ENCODE measurements at regions not wholly inside any gene's neighbourhood (a gene's known extent, or its start where the extent isn't known, plus 50 kb on each side); places are given as distances from the start of the nearest gene placed in this dataset.

DNA sequence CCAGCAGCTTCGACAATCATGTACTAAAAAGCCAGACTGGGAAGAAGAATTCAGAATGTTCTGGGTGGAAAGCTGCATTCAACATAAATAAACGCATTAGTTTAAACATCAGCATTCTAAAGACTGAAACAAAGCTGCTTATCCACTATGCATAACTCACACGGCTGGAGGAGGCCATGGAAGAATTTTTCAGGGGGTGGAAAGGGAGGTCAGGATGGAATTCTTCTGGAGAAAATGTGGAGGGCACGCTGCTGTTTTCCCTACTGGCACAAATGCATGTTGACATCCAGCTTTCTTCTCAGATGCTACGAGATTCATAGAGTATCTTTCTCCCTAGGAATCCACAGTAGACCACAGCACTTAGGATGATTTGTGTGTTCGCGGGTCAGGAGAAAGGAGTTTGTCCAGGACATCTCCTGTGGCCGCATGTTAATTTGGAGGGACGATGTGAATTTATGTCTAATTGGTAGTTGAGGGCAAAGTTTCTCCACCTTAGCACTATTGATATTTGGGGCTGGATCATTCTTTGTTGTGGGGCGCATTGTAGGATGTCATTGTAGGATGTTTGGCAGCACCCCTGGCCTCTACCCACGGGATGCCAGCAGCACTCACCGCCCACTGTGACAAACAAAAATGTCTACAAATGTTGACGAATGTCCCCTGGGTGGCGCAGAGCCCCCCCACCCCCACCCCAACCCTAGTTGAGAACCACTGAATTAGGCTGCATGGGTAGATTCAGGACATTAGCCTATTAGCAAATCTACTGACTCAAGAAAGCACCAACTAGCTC lies 86.5 kb upstream of the KAZN start:
- DNase-seq: no peak

DNA sequence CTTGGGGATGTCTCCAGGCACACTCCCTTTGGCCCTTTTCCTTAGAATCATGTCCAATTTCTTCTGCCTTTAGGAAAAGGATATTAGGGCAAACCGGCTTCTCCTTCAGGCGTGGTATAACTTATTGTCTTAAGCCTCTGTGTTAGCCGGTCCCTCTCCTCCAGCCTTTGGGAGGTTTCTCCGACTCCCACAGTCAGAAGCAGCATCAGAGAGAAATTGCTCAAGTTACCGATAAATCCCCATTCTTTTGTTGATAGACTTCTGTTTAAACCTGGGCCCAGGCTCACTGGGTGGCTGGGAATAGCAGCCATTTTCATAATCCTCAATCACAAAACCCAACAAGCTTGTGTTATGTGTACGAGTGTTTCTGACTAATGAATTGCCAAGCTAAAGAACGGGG lies 85.4 kb upstream of the KAZN start:
- DNase-seq: no peak

DNA sequence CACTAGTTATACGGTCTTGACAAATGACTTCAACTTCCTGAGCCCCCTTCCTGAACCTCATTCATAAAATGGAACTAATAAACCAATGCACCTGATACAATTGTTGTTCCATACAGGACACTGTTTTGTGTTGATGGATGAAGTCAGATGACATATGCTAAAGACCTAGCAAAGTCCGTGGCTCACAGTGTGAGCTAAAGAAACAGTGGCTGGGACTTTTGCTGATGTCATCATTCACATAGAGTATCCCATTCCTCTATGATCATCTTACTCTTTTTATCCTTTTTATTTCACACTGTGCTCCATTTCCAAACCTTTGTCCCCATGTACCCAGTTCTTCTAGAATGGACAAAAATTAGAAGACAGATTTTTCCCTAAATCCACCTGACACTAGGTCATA lies 83.7 kb upstream of the KAZN start:
- no peak for DNase-seq

DNA sequence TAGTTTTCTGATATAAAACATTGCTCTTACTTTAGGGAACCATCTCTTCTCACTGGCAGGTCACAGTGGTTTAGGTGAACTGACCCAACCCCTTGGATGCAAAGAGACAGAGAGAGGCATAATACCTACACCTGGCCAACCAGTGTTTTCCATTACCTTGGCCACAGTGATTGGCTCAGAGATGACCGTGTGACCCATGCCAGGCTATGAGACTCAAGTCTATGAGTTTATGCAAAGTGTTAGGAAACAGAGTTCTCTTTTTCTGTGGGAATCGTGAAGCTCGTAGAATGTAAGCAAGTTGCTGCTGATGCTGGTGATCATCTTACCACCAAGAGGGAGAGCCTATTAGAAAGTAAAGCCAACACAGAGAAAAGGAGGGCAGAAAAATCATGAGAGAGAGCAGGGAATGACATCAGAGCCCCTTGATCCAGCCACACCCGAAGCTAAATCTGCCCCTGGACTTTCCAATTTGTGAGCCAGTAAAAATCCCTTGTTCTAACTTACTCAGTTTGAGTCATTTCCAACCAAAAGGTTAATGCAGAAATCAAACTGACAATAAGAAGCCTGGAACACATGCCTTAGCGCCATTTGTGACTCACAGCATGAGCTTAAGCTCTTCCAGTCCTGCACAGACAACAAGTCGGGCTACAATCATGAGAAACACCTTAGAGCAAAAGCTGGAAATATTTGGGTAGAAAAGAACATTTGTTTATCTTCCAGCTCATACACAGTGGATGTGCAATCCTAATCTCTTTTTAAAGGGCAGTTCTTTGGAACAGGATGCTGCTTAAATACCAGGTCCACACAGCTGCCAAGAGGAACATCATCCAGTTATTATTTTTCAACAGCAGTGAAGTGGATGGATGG lies 81.3 kb upstream of the KAZN start:
- no peak for DNase-seq

DNA sequence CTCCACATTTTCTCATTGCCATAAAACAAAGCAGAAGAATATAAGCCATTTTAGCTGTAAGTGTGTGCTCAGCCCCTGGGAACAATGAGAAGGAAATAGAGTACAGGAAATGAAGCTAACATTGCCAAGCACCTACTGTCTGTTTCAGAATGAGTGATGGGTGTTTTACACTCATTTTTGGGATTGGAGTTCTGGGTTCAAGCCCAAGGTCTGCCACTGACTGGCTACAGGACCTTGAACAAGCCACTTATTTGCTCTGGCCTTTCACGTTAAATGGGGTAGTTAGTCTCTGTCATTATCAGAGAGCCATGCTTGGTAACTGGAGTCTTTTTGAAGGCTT lies 80.7 kb upstream of the KAZN start:
- DNase-seq: no peak

DNA sequence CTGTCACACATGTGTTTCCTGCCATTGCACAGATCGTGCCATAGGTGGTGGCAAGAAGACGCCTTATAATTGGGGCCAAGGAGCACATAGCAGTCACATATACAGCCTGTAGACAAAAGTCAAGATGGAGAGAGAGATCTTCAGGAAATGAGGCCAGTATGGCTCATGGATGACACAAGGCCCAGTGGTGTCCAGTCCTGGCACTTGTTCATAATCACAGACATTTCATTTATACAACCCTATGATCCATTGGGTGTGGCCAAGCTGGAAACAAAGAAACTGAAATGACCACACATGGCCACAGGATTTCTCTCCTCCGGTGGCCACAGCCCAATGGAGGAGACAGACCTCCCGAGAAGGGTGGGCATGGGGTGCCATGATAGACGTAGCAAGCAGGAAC lies 78.5 kb upstream of the KAZN start:
- DNase-seq: no peak

DNA sequence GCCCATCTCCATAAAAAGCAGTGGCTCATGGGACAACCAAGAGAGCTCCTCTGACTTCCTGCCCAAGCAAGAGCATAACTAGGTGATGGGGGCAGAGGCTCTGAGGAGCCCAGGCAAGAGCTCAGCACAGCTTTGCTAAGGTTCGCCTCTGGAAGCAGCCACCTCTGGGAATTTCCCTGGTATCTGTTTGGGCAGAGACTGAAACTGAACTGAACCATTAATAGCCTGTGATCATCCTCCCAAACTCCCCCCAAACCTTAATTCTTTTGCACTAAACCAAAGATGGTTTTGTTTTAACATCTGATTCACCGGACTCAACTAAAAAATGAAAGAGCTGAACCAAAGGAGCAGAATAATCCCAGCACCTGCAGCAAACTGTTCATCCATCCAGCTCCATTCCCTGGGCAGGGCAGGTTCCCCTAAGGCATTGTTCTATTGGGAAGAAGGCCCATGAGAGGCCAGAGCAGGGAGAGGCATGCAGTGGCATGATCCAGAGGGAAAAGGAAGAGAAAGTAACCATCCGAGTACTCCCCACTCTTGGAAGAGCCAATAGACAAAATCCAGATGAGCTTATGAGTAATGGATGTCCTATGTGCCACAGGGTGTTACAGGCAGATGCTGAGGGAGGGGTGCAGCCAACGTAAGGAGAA lies 77.8 kb upstream of the KAZN start:
- no peak for DNase-seq

DNA sequence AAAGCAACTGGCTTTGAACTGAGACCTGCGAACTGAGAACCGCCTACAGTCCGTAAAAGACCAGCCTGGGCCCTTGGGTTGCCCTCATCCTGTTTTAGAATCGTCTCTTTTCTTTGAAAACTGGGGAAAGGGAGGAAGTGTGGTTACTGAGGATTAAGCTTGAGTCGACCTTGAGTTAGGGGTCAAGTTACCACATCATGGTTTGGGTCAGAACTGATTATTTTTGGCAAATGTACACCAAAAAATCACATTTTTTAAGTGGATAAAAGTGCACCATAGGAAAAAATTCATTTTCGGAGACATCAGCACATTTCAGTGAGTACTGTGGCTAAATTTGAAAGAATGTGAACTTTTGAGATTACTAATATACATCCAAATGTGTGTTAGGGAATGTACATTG lies 76.9 kb upstream of the KAZN start:
- DNase-seq: no peak

DNA sequence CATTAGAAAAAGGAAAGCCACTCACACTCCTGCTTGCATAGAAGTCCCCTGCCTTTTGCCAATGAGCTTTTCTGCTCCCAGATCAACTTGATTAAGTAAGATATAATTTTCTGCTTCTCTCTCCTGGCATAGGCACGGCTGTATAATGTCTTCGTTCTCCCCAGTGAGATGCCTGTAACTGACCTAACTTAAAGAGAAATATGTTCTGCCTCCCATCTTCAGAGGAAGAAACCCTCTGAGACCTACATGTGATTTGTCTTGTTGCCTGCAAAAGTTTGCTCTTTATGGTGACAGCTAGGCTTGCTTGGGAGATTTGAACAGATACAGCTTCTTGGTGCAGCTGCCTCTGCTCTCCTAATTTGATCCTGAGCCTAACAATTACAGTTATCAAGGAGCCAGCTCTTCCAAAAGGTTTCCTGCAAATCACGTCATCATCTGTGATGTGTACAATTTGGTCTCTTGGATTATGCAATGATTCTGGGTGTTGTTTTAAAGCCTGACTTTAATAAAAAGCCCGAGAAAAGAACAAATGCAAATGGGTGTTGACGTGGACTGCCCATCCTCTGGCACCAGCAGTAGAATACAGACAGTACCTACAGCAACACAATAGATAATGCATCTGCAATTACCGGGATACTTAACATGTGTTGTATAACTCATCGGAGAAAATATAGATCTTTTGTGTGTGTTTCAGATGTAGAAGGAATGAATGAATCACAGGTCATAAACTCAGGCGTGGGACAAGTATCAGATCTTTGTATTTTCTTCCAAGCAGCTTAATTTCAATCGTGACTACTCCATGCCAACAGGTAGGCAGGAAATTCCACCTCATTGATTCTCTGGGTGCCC lies 76.2 kb upstream of the KAZN start:
- no peak for DNase-seq

DNA sequence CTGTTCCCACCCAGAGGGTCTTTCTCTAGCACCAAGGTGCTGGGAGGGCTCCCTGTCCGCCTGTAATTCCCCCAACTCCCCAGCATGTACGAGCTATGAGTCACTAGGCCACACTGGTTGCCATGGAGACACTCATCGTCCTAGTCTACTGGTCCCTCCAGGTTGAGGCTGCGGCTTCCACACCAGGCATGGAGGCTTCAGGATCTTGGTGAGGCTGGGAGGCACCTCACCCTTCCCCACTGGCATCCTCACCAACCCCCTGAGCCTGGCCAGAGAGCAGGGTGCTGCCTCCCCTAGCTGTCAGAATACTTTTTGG lies 75.6 kb upstream of the KAZN start:
- no peak for DNase-seq

DNA sequence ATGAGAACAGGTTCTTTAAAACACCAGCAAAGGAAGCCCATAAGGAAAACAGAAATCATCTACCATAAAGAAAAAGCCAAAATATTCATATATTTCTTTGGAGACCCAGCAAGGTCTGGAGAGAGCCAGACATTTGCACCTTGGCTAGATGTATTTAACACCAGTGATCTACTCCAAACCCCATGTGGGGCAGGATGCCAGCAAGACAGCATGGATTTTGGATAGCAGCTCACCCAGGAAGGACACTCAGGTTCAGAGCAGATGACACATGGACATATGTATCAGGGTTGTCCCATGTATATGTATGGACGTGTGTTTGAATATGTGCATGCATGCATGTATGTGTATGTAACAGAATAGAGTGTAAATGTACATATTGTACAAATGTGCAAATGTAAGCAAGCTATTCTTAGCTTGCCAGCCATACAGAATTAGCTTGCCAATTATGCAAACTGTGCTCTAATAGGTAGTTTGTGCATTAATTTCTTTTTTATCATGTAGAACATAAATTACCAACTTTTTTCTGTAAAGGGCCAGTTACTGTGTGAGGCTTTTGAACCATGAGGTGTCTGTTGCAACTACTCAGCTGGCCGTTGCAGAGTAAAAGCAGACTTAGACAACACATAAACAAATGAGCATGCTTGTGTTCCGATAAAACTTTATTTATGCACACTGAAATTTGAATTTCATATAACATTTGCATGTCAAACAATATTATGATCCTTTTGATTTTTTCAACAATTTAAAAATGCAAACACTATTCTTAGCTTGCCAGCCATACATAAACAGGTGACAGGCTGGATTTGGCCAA lies 73.5 kb upstream of the KAZN start:
- no peak for DNase-seq

DNA sequence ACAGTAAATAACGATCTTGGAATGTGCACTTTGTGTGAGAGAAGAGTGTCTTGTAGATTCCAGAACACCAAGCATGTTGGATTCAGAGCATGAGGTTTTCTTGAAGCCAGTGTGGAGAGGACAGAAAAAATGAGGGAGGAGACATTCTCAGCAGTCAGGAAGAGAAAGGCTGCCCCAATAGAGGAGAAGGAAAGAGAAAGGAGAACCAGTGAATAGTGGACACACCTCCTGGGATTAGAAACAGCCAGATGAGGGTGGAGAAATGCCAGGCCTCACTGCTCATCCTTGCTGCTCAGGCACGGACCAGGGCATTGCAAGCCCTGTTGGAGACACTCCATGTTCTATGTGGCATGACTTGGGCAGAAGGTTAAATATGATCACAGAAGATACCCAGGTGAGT lies 69.0 kb upstream of the KAZN start:
- no peak for DNase-seq

DNA sequence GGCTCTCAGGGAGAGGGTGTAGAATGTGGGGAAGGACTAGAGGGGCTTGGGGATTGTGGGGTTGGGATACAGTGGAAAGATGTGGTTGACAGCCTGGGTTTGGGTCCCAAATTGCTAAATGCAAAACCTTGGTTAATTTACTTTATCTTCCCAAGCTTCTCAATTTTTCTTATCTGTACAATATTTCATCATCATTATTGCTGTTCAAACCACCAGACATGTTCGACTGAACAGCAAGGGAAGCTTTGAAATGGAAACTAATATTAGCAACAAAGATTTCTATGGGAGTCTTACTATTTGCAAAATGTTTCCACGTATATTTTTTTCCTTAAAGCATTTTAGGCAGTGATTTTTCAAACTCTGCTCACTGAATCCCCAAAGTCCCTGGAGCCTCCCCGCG lies 67.0 kb upstream of the KAZN start:
- DNase-seq: no peak

DNA sequence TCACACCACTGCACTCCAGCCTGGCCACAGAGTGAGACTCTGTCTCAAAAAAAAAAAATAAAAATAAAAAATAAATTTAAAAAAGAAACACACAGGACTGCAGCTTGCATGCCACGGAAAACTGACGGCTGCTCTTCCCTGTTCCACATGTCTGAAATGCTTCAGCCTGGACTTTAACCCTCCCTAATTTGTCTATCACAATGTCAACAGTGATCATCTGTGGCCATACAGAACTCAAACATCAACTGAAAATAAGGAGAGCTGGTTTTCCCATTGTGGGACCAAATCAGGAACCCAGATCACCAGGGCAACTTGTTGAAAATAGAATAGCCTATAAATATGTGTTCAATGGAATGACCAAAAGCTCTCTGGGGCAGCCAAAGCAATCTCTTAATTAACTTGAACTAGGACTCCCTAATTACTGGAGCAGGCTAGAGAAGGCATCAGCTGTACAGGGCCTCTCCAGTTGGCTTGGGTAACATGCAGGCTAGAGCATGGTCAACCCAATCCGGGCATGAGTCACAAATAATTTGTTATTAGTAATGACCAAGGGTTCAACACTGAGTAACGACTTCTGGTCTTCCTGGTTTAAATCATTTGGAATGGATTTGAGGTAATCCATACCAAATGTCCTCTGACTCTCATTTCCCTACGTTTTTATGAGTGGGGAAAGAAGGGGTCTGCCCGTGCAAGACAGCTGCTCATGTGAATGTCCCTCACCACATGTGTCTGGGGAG lies 62.7 kb upstream of the KAZN start:
- no peak for DNase-seq

DNA sequence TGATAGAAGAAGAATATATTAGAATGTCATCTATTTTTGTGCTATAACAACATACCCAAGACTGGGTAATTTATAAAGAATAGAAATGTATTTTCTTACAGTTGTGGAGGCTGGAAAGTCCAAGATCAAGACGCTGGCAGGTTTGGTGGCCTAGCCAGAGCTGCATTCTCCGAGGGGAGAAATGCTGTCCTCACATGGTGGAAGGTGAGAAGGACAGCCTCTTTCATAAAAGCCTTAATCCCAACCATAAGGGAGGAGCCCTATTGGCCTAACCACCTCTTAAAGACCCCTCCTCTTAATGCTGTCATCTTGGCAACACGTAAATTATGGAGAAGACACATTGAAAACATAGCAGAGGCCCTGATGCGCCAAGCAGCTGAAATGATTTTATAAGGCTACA lies 60.1 kb upstream of the KAZN start:
- DNase-seq: no peak

DNA sequence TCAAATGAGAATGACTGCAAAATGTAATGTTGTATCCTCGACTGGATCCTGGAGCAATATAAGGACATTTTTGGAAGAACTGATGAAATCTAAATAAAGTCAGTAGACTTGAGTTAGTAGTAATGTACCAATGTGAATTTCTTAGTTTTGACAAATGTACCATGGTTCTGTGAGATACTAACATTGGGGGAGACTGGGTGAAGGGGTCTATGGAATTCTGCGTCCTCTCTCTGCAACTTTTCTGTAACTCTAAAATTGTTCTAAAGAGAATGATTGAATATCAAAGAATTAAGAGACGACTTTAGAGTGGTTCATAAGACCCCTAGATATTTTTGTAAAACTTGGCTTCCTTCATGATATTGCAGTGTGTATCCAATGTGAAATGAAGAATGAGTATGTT lies 59.2 kb upstream of the KAZN start:
- no peak for DNase-seq

DNA sequence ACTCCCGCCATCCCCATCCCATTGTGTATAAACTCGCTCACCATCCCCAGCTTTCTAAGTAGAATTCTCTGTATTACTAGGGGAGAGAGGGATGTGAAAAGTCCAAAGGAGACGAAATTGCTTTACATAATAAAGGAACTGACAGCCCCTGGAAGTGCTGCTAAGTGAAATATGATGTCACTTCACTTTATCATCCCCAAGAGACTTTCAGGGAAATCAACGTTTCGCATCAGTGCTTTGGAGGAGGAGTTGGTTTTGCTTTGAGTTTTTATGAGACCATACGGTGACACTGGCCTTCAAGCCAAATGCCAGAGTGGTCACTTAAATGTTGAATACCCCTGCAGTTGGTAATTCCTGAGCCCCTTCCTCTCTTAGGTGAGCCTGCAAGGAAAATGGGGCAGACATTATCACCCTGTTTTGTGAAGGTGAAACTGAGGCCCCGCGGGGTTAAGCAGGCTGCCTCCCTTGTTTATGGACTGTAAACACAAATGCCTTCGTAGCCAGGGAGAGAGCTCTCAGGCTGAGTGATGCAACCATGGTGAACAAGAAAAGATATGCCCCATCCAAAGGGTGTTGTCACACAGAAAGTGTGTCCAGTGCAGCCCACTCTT lies 58.4 kb upstream of the KAZN start:
- no peak for DNase-seq

DNA sequence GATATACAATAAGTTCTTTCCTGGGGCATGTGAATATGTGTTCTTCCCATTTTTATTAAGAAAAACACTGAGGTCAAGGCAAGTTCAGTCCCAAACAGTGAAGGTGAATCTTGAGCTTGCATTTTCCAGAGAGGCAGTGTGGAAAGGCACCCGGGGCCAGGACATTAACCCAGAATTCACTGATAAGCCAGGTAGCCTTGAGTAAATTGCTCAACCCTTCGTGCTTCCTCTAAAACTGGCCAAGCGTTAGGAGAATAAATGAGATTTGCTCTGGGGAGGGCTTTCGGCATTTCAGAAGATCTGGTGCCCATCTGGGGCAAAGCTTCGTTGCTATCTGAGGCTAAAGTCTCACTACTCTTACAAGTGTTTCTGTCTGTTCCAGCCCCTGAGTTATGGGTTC lies 57.1 kb upstream of the KAZN start:
- DNase-seq: no peak

DNA sequence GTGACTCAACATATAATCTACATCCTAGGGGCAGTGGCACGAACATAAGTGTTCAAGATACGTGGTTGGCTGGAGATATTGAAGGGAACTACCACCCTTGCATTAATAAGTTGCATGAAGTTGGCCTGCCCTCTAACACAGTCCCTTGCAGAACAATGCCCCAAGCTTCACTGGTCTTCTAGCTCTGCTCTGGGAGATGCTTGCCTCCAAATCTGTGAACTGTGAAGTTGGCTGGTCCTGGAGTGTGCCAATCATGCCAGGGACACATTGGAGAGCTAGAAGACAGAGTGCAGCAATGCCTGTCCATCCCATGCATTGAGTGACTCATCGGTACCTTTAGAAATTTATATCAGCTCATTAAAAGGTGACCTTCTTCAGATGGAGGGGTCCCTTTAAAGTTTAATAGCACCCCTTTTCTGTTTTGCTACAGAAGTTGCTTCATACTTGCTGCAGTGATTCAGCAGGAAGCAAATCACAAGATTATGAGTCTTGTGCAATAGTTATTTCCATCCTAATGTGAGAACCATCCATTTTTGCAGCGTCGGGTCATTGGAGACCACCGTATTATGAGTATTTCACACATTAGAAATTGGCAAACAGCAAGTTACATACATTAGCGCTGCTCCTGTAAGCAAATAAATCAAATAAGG lies 55.2 kb upstream of the KAZN start:
- no peak for DNase-seq

DNA sequence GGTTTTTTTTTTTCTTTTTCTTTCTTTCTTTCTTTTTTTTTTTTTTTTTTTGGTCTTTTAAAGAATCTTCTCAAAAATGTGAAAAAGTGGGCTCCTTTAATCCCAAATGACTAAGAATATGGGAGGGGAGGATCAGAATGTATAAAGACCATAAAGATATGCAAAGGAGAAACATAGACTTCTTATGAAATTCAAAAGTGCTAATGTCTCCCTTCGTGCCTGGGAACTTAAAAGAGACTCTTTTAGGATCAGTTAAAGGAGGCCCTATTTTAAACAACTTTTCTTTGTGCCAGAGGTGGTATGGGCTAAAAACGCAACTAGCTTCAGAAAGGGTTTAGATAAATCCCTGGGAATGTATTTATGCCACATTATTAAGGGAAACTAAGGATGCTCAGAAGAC lies 54.2 kb upstream of the KAZN start:
- DNase-seq: no peak
